ENCODE measurements at regions not wholly inside any gene's neighbourhood (a gene's known extent, or its start where the extent isn't known, plus 50 kb on each side); places are given as distances from the start of the nearest gene placed in this dataset.
A peak's percentile ranks its signal among the peaks of the same experiment; 100 is the strongest.

DNA sequence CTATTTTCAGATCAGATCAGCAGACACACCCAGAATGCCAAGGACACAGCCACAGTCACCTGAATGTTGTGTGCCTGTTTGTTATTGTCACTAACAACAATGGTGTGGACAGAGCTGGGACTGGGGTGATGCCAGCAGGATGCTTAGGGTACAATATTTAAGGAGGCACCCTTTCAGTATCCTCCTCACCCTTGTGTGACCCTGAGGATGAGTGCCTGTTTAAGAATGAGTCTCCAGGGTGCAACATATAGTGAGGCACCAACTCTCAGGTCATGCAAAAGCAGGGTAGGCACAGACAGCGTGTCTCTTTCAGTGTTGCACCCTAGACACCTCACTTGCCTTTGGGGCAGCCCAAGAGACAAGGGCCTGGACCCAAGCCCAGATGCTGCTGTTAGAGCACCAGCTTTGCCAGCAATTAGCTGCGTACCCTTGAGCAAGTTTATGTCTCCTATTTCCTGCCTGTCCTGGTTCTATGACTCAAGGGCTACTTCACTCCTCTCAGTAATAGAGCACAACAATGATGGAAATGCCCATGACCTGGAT is 122.6 kb downstream of the AQP9 start:
- DNase-seq (ENCODE audit: insufficient read length, low spot score) (no peak), FAIRE-seq (no peak)
- TF ChIP-seq, protein P1, sequence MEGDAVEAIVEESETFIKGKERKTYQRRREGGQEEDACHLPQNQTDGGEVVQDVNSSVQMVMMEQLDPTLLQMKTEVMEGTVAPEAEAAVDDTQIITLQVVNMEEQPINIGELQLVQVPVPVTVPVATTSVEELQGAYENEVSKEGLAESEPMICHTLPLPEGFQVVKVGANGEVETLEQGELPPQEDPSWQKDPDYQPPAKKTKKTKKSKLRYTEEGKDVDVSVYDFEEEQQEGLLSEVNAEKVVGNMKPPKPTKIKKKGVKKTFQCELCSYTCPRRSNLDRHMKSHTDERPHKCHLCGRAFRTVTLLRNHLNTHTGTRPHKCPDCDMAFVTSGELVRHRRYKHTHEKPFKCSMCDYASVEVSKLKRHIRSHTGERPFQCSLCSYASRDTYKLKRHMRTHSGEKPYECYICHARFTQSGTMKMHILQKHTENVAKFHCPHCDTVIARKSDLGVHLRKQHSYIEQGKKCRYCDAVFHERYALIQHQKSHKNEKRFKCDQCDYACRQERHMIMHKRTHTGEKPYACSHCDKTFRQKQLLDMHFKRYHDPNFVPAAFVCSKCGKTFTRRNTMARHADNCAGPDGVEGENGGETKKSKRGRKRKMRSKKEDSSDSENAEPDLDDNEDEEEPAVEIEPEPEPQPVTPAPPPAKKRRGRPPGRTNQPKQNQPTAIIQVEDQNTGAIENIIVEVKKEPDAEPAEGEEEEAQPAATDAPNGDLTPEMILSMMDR (IDR thresholded peaks at IDR 0.05; ENCODE audit: insufficient read depth, missing control alignments) = no peak

- DNase-seq (ENCODE audit: insufficient read length, low spot score) (no peak), FAIRE-seq (no peak)
- TF ChIP-seq, protein P1 (IDR thresholded peaks at IDR 0.05; ENCODE audit: insufficient read depth, missing control alignments) = no peak
These were observed 123.2 kb downstream of the AQP9 start for GRCh38 chr15:58261368-58261767.

DNA sequence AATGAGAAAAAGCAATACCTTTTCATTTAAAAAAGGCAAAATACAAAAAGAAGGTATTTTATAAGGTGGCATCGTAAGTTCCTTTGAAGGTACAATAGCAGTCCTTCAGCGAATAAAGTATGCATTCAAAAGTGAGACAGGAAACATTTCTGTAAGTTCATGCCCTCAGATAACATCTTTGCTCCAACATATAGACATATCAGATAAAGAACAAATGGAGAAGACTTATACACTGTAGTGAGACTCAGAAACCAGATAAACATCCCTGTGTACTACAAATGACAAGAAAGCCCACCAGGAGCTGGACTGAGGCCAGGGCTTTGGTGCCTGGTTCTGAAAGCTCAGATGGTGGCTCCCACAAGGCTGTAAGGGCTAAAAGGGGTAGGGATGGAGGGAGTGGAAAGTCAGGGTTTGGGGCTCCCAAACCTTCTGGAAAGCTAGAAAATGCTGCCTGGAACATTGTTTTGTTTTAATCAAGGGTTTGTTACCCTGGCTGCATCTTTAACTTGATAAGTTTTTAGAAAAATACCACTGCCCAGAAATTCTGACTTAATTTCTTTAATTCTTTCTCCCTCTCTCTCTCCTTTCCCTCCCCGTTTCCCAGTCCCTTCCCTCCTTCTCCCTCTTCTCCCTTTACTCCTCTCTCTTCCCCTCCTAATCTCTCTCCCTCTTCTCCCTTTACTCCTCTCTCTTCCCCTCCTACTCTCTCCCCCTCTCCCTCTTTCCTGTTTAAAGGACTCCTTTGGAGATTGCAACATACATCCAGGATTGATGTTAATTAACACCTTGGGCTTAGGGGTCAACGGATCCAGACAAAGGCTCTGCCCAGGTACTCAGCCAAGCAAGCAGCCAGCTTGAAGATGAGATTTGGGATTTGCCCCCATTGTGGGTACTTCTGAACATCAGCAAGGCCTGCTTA is 126.1 kb downstream of the AQP9 start:
- TF ChIP-seq, protein P1 (IDR thresholded peaks at IDR 0.05; ENCODE audit: insufficient read depth, missing control alignments) = no peak
- FAIRE-seq (no peak), DNase-seq (ENCODE audit: insufficient read length, low spot score) (no peak)

GRCh38 chr15:58267051-58267450 is 128.9 kb downstream of the AQP9 start:
- no peak for FAIRE-seq
- no peak for DNase-seq (ENCODE audit: insufficient read length, low spot score)
- TF ChIP-seq, protein P1 (IDR thresholded peaks at IDR 0.05; ENCODE audit: insufficient read depth, missing control alignments) = no peak

- FAIRE-seq = no peak
These were observed 130.6 kb downstream of the AQP9 start for GRCh38 chr15:58268746-58269267.

DNA sequence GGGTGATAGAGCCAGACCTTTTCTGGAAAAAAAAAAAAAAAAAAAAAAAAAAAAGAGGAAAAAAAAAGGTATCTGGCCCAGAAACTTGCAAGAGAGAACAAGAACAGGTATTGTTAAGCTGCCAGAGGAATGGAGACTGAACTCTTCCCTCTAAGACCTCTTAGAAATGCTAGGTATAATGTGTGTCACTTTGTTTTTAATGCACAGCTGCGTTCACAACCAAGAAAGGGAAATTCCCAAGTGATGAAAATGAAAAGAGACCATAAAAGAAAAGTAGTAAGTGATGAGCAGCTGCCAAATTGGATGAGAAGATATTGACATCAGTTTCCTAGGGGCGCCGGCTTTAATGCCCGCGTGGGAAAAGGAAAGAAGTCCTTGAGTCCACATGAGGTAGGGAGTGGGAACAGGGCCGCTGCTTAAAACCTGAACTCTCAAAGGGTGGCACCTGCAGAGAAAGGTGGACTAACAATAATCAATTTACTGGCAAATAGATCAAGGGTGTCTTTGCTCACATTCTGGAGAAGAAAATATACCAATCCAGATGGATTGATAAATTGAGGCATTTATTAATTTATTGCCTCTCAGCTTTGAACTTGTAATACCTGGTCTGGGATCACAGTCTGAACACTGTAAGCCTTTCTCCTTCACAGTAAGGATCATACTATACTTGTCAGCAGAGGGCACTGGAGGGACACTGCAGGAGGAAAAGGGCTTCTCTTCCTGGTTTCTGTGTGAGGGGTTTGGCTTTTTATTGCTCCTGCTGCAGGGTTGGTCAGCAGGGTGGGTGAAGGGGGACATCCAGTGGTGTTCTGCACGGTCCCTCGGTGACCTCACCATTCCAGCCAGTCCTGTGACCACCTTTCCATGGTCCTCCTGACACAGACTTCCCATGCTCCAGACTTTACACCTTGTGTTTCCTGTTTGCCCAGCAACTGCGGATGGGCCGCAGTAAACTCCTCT is 131.6 kb downstream of the AQP9 start:
- FAIRE-seq = peak; percentile 51
- TF ChIP-seq, protein P1 (IDR thresholded peaks at IDR 0.05; ENCODE audit: insufficient read depth, missing control alignments) = peak; percentile 74
- no peak for DNase-seq (ENCODE audit: insufficient read length, low spot score)

More at GRCh38 chr15:58268746-58269267, 130.6 kb downstream of the AQP9 start:
- TF ChIP-seq, protein P1 (IDR thresholded peaks at IDR 0.05; ENCODE audit: insufficient read depth, missing control alignments) = no peak
- DNase-seq (ENCODE audit: insufficient read length, low spot score) = no peak

Data from D721Med (cell line).